HG02798 (cell line): ENCODE measurements at regions not wholly inside any gene's neighbourhood (a gene's known extent, or its start where the extent isn't known, plus 50 kb on each side); places are given as distances from the start of the nearest gene placed in this dataset.
"Not testable (repeated sequence)": the region's sequence is repeated elsewhere in the genome, so short reads cannot be mapped to it uniquely, and the experiment has no call there.

Experiments
- ATAC-seq: cut with Tn5 transposase; IDR thresholded peaks from one replicate; pipeline ENCODE4 v1.9.1; 2021; ENCODE audit warnings: mild to moderate bottlenecking; ENCODE audit not compliant: unreplicated experiment, poor library complexity

DNA sequence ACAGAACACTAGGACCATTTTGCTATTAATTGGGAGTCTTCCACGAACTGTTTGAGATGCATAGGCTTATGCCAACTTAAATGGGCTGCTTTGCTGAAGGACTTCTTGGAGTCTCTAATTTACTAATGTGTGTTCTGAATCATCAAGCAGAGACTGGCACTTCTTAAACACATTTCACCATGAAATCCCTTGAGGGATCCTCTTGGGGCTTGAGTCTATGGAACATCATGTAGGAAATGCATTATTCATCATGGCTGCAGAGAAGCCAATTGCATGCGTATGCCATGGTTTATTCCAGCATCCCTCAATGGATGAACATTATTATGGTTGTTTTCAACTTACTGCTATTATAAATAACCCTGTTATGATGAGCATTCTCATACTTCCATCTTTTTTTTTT, 73.4 kb downstream of the FGD2 start:
- ATAC-seq = no peak

GRCh38 chr6:37081042-37081607, 75.7 kb downstream of the FGD2 start:
- no peak for ATAC-seq

DNA sequence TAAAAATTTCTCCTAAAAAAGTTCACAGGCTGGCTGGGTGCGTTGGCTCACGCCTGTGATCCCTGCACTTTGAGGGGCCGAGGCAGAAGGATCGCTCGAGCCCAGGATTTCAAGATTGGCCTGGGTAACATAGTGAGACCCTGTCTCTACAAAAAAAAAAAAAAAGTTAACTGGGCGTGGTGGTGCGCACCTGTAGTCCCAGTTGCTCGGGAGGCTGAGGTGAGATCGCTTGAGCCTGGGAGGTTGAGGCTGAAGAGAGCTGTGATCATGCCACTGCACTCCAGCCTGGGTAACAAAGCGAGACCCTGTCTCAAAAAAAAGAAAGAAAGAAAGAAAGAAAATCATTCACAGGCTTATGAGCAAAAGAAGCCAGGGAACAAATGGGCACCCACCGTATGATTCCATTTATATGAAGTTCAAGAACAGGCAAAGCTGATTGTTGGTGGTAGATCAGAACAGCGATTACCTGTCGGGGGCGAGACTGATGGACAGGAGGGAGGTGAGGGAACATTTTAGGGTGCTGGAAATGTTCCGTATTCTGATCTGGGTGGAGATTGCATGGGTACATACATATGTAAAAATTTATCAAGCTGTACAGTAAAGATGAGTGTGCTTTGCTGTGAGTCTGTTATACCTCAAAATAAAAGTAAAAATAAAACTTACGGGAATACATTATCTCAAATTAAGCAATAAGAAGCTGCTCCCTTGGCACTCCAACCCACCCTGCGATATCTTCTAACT, 77.1 kb downstream of the FGD2 start:
- no peak for ATAC-seq

DNA sequence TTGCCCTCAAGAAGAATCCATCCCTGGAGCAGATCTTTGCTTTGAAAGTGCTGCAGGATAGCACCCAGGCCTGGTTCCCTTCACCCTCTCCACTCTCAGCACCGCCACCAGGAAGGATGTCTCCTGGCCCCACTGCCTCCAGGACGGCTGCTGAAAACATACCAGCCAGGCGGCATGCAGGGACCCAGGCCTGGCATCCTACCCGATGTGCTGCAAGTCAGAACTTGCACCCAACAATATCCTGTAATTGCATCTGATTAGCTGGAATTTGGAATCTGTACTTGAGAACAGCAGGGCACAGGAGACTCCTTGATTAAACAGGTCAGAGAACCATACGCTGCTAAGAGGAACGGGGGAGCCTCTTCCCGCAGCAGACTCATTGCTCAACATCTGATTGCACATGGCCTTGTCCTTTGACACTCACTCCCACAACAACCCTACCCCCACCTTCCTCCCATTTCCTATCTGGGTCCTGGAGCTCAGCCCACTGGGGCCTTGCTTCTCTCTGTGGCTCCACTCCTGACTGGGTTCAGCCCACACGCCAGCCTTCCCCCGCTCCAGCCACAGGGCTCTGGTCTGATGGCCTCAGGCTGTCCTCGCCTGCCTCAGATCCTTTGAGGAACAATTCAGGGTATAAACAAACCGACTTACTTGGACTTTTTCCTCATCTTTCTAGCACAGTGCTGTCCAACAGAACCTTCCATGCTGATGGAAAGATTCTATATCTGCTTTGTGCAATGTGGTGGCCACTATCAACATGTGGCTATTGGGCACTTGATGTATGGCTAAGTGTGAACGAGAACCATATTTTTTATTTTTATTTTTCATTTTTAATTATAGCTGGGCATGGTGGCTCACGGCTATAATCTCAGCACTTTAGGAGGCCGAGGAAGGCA, 78.0 kb downstream of the FGD2 start:
- ATAC-seq = no peak

DNA sequence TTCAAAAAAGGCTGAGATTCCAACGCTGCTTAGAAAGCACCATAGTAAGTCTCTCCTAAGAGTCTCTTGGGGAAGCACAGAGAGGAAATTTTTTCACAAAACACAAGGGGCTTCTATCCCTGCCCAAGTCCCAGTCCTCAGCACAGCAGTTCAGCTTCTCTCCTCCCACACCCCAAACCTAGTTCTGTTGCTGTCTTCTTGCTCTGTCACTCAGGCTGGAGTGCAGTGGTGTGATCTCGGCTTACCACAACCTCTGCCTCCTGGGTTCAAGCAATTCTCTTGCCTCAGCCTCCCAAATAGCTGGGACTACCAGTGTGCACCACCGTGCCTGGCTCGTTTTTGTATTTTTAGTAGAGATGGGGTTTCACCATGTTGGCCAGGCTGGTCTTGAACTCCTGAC, 79.2 kb downstream of the FGD2 start:
- ATAC-seq = not testable (repeated sequence)

DNA sequence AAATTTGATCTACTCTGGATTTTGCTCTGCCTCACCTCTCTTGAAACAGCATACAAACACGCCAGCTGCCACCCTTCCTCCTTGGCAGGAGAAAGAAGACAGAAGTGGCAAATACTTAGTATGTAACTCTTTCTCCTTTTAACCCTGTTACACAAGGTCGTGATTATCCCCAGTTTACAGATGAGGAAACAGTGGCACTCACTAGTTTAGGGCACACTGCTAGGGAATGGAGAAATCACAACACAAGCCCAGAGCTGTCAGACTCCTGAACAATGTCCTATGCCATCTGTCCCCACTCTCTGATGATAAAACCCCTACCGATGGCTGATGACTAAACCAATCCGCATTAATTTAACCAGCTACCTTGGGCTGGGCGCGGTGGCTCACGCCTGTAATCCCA, 79.7 kb downstream of the FGD2 start:
- no peak for ATAC-seq

DNA sequence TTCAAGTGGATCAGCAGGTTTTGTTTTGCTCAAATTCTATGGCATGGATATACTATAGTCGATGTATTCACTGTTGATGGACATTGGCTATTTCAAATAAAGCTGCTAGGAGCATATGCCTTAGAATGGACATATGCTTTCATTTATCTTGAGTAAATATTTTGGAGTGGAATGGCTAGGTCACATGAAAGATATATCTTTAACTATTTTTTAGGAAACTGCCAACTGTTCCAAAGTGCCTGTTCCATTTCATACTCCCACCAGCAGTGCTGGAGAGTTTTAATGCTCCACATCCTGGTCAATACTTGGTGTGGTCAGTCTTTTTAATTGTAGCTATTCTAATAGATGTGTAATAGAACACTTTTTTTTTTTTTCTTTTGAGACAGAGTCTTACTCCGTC, 81.1 kb upstream of the PIM1 start:
- no peak for ATAC-seq

DNA sequence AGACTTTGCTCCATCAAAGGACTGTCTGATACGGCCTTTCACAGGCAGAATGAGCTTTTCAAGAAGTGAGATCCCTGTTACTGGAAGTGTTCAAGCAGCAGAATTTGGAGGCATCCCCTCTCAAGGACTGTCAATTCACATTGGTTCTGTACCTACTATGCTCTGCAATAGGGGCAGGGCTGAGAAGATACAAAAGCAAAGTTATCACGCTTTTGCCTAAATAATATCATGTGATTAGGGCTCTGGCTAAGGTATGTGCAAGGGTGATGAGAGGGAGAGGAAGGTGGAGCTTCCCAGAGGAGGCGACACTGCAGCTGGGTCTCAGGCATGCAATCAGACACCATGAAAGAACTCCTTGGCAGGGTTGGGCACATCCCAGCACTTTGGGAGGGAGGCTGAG, 80.2 kb upstream of the PIM1 start:
- ATAC-seq = no peak

GRCh38 chr6:37091104-37091503, 78.8 kb upstream of the PIM1 start:
- not testable (repeated sequence) for ATAC-seq

- ATAC-seq = not testable (repeated sequence)
Observed at GRCh38 chr6:37091586-37091985, 78.4 kb upstream of the PIM1 start.

- ATAC-seq = no peak
Observed at GRCh38 chr6:37092923-37093727, 76.8 kb upstream of the PIM1 start.

- no peak for ATAC-seq
Observed at GRCh38 chr6:37093728-37094069, 76.3 kb upstream of the PIM1 start.

GRCh38 chr6:37095997-37096396, 74.0 kb upstream of the PIM1 start:
- ATAC-seq = no peak

DNA sequence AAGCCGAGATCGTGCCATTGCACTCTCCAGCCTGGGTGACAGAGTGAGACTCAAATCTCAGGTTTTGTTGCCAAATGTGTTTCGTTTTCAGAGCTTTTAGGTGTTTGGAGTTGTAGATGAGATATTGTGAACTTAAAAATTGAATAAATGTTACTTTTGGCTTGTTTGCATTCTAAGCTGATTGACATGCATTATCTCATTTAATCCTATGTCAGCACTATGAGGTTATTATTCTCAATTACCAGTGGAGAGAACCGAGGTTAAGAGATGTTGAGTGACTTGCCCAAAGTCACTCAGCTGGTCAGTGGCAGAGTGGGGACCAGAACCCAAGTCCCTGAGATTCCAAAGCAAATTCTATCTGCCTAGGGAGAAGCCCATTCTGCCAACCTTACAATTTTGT, 72.6 kb upstream of the PIM1 start:
- ATAC-seq = no peak

DNA sequence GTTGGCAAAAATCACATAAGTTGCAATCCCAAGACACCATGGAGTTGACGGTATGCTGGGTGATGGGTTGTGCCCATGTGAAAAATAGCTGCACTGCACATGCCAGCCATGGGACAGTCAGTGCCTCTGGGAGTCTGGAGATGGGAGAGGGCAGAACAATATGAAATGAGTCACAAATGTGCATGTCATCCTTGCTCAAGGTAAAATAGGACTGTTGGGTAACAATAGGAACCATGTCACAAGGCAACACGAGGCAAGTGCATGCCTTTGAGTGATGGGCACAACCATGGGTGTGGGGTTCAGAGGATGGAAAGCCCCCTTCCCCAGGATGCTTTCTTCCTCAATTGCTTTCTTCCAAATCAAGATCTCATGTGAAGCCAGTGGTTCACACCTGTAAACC, 70.5 kb upstream of the PIM1 start:
- no peak for ATAC-seq

DNA sequence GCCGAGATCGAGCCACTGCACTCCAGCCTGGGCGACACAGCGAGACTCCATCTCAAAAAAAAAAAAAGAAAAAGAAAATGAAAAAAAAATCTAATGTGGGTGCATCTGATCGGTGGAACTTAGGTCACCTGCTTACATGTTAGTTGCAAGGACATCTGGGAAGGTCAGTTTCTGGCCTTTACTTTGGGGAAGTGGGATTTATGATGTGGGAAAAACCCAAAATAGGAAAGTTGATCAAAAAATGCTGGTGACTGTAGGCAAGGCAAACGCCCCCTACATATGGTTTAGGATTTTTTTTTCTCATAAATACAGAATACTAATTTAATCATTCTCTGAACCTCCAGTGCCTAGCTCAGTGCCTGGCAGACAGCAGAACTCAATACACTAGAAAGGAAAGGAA, 69.2 kb upstream of the PIM1 start:
- no peak for ATAC-seq

DNA sequence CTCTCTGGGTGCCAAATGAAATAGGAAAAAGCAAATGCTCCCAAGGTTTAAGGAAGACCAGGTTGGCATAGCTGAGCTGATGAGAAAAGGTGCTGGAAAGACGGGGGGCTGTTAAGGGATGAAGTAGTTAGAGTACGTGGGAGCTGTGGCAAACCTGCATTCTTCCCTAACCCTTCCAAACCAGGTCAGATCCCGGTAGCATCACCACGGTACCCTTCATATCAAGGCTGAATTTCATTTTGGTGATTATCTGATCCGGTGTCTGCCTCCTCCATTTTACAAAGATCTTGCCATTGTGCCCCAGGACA, 68.0 kb upstream of the PIM1 start:
- no peak for ATAC-seq

DNA sequence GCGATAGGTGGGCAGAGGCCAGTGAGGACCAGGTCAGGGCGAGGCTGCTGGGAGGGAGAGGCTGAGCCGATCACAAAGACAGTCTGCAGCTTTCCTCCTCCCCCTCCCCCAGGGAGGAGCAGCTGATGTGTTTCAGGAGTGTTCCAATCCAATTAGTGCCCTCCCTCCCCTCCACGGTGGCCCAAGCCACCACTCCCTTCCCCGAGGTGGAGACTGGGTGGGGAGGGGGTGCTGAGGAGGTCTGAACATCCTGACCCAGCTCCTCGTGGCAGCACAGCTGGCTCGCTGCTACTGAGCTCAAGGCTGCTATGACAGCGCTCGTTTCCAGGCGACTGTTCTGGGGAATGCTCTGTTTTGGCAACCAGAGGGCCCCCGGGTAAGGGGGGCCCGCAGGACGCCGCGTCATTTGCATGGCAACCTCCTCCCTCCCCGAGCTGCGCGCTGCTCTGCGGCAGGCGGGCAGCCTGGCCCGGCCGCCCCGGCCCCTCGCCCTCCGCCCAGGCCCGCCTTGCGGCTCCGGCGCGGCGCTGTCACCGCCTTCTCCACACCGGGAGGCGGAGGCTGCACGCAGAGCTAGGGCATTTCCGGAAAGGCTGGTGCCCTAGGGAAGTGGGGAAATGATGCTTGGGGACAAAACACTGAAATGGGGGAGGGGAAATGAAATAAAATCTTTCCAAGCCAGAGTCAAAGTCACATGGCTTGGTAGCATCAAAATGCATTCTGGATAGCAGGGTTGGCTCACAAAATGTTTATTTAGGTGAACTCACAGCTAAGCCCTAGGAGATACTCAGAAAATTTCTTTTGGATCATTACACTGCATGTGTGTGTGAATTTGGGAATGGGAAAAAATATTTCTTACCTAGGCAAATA, 67.4 kb upstream of the PIM1 start:
- peak; percentile 82 for ATAC-seq

- peak; percentile 41 for ATAC-seq
Observed at GRCh38 chr6:37103169-37104039, 66.5 kb upstream of the PIM1 start.
